ENCODE measurements at regions not wholly inside any gene's neighbourhood (a gene's known extent, or its start where the extent isn't known, plus 50 kb on each side); places are given as distances from the start of the nearest gene placed in this dataset.

DNA sequence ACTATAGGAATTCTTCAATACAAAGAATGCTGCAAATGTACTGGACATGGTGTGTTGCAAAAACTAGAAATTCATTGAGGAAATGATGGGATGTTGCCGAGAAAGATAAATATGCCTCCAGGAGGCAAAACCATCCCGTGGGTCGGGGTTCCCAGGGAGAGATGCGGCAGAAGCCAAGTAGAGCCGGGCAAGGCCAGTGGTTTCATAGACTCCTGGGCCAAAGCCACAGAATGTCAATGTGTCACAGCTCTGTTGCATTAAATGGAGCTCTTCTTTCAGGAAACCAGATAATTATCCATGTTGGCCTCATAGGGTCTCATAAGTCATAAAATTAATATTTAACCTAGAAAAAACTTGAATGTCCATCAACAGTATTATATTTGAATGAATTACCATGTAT lies 419.5 kb upstream of the CDH10 start:
- TF ChIP-seq, protein P1, sequence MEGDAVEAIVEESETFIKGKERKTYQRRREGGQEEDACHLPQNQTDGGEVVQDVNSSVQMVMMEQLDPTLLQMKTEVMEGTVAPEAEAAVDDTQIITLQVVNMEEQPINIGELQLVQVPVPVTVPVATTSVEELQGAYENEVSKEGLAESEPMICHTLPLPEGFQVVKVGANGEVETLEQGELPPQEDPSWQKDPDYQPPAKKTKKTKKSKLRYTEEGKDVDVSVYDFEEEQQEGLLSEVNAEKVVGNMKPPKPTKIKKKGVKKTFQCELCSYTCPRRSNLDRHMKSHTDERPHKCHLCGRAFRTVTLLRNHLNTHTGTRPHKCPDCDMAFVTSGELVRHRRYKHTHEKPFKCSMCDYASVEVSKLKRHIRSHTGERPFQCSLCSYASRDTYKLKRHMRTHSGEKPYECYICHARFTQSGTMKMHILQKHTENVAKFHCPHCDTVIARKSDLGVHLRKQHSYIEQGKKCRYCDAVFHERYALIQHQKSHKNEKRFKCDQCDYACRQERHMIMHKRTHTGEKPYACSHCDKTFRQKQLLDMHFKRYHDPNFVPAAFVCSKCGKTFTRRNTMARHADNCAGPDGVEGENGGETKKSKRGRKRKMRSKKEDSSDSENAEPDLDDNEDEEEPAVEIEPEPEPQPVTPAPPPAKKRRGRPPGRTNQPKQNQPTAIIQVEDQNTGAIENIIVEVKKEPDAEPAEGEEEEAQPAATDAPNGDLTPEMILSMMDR (IDR thresholded peaks at IDR 0.05 in 8 of 11, conservative IDR thresholded peaks at IDR 0.05 in 3 of 11), result no peak
- no peak for TF ChIP-seq POLR2AphosphoS5 (IDR thresholded peaks at IDR 0.05)
